PFSK-1 (cell line): ENCODE measurements at regions not wholly inside any gene's neighbourhood (a gene's known extent, or its start where the extent isn't known, plus 50 kb on each side); places are given as distances from the start of the nearest gene placed in this dataset.

Source experiments
- FOXP2 ChIP-seq: optimal IDR thresholded peaks from 2 replicates; pipeline ENCODE3; 2011; ENCODE audit warnings: borderline replicate concordance, control low read depth, inconsistent platforms; ENCODE audit not compliant: insufficient read depth; ENCODE audit errors: extremely low read length, extremely low read depth
- POLR2AphosphoS5 ChIP-seq: IDR thresholded peaks from 2 replicates; pipeline ENCODE4 v1.6.1; 2012; ENCODE audit warnings: low read depth, mild to moderate bottlenecking, control low read depth, low read length, moderate library complexity
- REST ChIP-seq, 2 experiments: IDR thresholded peaks; 2 replicates each; pipeline versions ENCODE4 v1.6.1 to v1.8.0; 2011 to 2012; ENCODE audit warnings: low read depth in 2 of 2, low read length in 2 of 2, control low read depth in 1 of 2, inconsistent platforms in 1 of 2, mild to moderate bottlenecking in 1 of 2, moderate library complexity in 1 of 2; ENCODE audit not compliant: insufficient read depth in 1 of 2
- SIN3A ChIP-seq: IDR thresholded peaks from 2 replicates; pipeline ENCODE4 v1.6.1; 2012; ENCODE audit warnings: mild to moderate bottlenecking, low read length, moderate library complexity, borderline replicate concordance; ENCODE audit not compliant: insufficient read depth
- TAF1 ChIP-seq: IDR thresholded peaks from 2 replicates; pipeline ENCODE4 v1.6.1; 2012; ENCODE audit warnings: low read length, control low read depth, borderline replicate concordance; ENCODE audit not compliant: insufficient read depth

GRCh38 chr11:36718451-36718850 is 120.4 kb upstream of the RAG2 start:
- TF ChIP-seq FOXP2 (no peak), POLR2AphosphoS5 (no peak), TAF1 (no peak), REST (IDR thresholded peaks at IDR 0.05; ENCODE audit: insufficient read depth in 1 of 2, low read depth in 2 of 2, low read length in 2 of 2) (no peak), SIN3A (no peak)

DNA sequence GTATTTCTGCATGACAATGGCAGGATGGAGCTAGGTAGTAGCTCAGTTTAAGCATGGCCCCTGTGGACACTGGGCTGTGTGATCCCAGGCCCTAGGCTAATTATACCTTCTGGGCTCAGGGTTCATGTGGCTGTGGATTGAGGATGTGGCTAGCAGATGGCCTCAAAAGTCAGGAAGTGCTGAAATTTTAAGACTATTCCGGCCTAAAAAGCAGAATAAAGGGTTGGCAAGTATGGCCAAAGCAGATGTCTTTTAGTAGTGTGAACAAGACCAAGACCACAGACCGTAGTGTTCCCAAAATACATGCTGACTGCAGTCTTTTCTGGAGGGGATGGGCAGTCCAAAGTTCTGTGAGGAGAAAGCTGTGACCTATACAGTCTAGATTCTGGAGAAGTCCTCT is 115.7 kb upstream of the RAG2 start:
- TF ChIP-seq REST (IDR thresholded peaks at IDR 0.05; ENCODE audit: insufficient read depth in 1 of 2, low read depth in 2 of 2, low read length in 2 of 2) (0 out of 4 replicates have a peak, but pooled peaks of 1 of the 2 experiments have one; percentile 21), TAF1 (no peak)

DNA sequence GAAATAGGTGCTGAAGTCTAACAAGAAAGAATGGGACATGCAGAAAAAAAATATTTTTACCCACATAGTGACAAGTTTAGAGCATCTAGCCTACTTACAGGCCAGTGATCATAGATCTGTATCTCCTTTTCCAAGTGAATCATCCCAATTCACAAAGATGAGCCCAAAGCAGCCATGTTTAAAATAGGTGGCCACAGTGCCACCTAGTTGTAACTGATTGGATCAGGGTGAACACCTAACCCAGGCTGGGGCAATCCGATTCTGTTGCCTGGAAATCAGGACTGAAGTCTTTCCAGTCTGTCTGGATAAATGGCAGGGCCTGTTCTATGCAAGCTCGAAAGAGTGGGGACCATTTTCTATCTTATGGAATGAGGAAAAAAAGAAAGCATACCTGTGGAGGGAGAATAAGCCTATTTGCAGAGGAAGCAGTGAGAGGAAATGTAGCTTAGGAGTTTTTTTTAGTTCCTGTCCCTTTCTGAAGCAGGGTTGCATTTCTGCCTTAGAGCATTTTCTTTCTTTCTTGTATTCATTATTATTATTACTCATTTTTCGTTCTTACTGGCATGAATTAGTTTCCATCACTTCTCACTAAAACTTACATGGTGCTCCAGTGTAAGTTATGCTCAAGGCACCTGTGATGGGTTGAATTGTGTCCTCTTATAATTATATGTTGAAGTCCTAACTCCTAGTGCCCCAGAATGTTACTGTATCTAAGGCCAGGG is 113.2 kb upstream of the RAG2 start:
- TF ChIP-seq TAF1 (no peak), POLR2AphosphoS5 (no peak), REST (IDR thresholded peaks at IDR 0.05; ENCODE audit: insufficient read depth in 1 of 2, low read depth in 2 of 2, low read length in 2 of 2) (no peak), FOXP2 (no peak), SIN3A (no peak)
